ENCODE measurements at regions not wholly inside any gene's neighbourhood (a gene's known extent, or its start where the extent isn't known, plus 50 kb on each side); places are given as distances from the start of the nearest gene placed in this dataset.

DNA sequence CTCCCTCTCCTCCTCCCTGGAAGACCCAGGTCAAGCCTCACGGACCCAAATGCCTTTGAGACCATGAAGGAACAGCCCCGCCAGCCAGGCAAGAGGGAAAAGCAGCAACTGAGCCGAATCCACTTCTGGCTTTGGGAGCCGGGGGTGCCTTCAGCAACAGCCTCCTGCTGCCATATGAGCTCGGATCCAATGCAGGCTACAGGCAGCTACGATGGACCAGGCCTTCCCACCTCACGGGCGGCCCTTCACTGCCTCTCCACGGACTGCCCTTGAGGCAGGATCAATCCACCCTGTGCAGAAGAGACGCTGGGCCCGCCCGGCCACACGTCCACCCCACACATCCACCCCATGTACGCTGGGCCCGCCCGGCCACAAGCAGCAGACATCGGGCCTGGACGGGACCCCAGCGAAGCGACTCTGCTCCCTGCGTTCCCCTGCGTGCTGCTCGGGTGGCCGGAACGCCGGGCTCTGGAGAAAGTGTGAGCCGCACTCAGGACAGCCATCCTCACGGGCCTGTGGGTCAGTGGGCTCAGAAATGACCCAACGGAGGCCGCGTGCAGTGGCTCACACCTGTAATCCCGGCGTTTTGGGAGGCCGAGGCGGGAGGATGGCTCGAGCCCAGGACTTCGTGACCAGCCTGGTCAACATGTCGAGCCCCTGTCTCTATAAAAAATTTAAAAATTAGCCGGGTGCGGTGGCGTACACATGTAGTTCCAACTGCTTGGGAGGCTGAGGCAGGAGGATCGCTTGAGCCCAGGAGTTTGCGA lies 82.0 kb downstream of the FOXL3 start:
- DNase-seq = no peak

DNA sequence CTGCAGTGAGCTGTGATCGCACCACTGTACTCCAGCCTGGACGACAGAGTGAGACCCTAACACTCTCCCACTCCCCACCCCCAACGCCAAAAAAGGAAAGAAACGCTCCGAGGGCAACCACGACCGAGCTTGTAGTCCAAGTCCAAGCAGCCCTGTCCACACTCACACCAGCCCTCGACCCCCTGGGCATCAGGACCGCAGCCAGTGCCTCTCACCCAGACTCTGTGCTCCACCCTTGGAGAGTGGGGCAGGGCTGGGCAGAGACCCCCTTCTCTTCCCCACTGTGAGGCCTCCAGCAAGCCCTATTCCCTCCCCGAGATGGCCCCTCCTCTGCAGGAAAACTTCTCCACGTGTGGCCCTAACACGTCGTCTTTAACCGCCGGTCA lies 82.6 kb downstream of the FOXL3 start:
- no peak for DNase-seq

- no peak for DNase-seq
These were observed 83.2 kb downstream of the FOXL3 start for GRCh38 chr7:372932-373791.

- no peak for DNase-seq
These were observed 84.1 kb downstream of the FOXL3 start for GRCh38 chr7:373818-374705.

DNA sequence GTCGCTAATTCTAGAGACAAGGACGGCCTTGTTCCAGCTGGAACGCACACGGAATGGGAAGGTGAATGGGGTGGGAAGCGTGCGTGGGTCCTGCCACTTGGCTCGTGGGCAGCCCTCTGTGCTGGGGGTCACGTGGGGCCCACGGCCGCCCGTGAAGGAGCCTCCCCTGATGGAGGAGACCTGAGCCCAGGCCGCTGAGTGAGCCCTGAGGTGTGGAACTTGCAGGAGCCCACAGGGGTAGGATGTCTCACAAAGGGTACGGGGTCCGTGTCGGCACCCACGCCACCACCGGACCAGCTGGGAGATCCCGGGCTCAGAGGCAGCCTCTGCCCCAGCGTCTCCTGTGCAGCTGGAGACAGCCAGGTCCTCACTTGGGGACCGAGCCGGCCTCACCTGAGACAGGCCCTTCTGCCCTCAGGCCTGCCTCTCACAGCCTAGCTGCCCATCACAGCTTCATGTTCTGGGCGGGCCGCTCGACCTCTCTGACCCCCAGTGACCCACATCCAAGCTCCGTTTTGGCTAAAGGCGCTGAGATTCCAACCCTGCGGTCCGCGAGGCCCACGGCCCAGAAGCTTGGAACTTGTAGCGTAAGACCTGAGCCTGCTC lies 84.8 kb downstream of the FOXL3 start:
- DNase-seq = no peak

DNA sequence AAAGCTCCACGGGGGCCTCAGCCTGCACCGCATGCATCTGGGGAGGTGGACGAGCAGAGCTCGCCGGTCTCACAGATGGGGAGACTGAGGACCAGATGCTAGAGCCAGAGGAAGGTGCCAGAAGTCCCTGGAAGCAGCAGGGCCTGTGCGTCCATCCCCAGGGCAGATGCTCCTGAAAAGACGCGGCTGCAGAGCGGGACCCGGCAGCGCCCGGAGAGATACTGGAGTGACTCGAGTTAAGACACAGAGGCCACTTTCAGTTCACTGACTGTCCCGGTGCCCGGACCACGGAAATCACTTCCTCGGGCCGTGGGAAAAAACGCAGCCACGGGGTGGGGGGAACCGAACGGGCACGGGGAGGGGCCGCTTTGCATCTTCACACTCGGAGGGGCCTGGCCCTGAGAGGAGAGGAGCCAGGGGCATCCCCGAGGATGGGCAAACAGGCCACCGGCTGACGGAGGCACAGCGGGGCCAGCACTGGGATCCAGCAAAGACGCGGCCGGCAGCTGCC lies 85.4 kb downstream of the FOXL3 start:
- no peak for DNase-seq

- DNase-seq = no peak
These were observed 85.9 kb downstream of the FOXL3 start for GRCh38 chr7:375901-376305.

GRCh38 chr7:376306-377079 lies 86.5 kb downstream of the FOXL3 start:
- no peak for DNase-seq

- no peak for DNase-seq
These were observed 87.4 kb downstream of the FOXL3 start for GRCh38 chr7:377080-378040.

- DNase-seq = no peak
These were observed 88.1 kb downstream of the FOXL3 start for GRCh38 chr7:378041-378420.

DNA sequence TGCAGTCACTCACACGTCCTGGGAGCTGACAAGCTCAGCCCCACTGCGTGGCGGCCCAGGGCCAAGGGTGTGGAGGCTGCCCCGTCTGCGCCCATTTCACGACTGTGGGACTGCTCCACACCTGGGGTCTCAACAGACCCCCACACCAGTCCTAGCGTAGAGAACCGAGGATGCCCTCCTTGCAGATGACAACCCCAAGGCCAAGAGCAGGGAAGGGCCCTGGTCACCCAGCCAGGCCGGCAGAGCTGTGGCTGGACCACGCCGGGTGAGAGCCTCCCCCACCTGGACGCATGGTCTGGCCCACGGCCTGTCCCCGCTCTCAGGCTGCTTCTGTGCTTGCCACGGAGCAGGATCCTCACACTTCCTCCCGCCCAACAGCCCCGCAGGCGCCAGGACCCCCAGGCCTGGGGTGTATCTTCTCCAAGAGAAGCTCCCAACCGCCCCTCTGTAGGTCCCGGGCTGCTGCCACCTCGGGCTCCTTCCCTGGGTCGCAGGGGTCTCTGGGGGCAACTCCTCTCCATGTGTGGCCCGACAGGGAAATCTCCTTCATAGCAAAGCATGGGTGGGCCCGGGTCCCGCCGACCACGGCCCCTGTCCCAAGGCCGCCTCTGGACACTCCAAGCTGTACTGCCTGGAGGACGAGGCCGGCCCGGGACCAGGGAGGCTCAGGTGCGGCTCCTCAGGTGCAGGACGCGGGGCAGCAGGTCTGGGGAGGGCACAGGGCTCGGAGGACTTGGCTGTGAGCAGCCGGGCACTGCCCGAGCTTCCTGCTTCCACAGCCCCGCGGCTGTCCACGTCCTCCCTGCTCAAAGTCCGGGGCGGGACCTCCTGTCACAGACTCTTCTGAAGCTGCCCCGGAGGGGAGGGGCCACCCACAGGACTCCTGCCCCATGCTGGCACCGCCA lies 88.8 kb downstream of the FOXL3 start:
- no peak for DNase-seq

DNA sequence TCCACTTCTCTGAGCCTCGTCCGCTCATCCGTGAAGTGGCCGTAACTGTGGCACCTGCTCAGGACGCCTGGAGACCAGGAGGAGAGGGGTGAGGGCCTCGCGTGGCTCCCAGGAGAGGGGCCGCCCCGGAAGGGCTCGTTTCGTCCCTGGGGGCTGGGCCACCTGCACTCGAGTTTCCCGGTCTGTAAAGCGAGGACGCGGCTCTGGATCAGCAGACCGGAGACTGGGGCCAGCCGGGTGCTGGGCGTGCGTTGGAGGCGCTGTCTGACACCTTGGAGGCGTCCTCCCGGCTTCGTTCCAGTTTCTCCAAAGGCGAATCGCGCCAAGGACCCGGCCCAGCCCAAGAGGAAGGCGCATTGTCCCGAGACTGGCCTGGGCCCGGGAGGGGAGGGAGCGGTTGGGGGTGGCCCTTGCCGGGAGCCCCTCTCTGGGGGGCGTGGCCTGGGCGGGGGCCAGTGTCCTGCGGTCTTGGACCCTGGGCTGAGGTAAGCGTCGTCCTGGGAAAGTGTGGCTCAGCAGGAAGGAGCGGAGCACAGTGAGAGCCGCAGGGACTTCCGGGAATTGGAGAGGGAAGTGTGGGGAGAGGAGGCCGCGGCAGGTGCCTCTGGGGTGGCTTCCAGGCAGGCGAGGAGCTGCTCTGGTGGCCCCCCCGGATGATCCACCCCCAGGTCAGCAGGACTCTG lies 89.6 kb downstream of the FOXL3 start:
- DNase-seq = no peak

DNA sequence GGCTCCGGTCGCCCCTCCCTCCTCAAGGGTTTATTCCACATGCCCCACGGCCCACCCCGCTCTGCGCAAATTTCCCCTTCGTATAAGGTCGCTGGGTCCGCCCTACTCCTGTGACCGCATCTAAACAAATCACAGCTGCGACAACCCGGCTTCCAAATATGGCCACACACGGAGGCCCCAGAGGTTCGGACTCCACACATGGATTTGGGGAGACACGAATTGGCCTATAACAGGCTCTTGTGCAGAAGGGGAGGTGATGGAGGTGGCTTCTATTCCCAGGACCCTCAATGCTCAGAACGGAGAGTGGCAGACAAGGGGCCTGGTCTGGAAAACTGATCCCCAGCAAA lies 90.1 kb downstream of the FOXL3 start:
- no peak for DNase-seq

- DNase-seq = no peak
These were observed 90.8 kb downstream of the FOXL3 start for GRCh38 chr7:380711-381210.

DNA sequence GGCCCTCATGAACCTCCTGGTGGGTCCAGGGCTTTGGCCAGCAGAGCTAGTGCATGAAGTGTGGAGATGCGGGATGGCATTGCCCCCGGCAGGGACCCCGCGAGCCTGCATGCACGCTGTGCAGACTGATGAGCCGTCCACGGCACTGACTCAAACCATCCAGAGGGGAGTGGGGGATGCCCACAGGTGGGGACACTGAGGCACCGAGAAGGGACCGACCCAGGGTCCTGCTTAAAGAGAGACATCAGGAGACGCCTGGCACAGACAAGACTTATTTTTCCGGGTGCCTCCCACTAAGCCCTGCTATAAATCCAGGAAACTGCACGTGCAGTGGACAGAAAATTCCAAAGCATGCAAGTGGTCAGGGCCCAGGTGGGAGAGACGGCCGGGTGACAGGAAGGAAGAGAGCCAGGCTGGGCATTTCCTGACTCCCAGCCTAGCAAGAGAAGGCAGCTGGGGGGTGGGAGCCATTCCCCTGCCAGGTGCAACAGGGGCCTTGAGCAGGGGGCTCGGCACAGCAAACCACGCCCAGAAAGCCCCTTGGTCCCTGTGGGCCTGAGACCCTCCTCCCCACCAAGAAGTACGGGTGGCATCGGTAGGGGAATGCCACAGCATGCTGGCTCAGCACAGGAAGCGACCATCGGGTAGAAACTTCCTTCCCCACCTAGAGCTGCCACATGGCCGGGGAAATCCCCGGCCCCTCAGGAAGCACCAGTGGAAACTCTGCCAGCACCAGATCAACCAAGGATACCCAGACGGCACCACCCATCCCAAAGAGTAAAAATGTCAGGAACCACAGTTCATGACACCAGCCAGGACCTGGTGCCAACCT lies 91.5 kb downstream of the FOXL3 start:
- DNase-seq = peak; percentile 46

GRCh38 chr7:382043-382400 lies 92.1 kb downstream of the FOXL3 start:
- no peak for DNase-seq

DNA sequence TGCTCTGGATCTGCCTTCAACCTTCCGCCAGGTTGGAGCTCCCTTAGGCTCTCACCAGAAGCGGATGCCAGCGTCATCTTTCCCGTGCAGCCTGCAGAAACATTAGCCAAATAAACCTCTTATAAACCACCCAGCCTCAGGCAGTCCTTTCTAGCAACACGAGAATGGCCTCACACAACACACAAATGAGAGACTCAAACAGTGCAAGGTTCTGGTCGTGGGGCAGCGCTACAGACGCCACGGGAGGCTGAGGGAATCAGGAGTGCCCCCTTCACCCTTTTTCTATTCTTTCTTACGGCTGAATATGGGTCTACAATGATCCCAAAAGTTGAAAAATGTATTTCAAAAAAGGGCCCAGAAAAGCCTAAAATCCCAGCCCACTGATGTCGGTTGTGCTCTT lies 96.4 kb downstream of the FOXL3 start:
- no peak for DNase-seq
